ENCODE measurements at regions not wholly inside any gene's neighbourhood (a gene's known extent, or its start where the extent isn't known, plus 50 kb on each side); places are given as distances from the start of the nearest gene placed in this dataset.
A peak's percentile ranks its signal among the peaks of the same experiment; 100 is the strongest.
"Not testable (repeated sequence)": the region's sequence is repeated elsewhere in the genome, so short reads cannot be mapped to it uniquely, and the experiment has no call there.

GRCh38 chr4:78691971-78692821, 84.0 kb upstream of the BMP2K start:
- no peak for DNase-seq (ENCODE audit: low spot score)

- DNase-seq (ENCODE audit: low spot score): no peak
Measured at GRCh38 chr4:78692822-78693170, 83.4 kb upstream of the BMP2K start.

- no peak for DNase-seq (ENCODE audit: low spot score)
Measured at GRCh38 chr4:78693777-78694456, 82.2 kb upstream of the BMP2K start.

- DNase-seq (ENCODE audit: low spot score): no peak
Measured at GRCh38 chr4:78694457-78694787, 81.7 kb upstream of the BMP2K start.

DNA sequence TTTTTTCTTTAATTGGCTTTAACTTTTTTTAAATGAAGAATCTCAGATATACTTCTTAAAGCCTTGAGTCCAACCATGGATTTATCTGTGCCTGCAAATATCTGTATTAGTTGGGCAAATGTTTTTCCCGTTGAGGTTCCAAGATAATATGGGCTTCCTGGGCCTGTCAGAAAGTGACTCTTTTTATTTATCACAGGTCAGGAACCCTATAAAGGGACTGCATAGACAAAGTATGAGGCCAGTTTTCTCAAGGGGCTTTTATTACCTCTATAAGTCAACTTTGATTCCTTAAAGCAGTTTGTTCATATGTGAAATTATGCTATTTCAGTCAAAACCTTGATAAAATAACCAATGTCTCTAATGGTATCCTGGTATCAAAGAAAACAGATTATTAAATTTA, 80.2 kb upstream of the BMP2K start:
- no peak for DNase-seq (ENCODE audit: low spot score)

- DNase-seq (ENCODE audit: low spot score): no peak
Measured at GRCh38 chr4:78703079-78703478, 73.1 kb upstream of the BMP2K start.

DNA sequence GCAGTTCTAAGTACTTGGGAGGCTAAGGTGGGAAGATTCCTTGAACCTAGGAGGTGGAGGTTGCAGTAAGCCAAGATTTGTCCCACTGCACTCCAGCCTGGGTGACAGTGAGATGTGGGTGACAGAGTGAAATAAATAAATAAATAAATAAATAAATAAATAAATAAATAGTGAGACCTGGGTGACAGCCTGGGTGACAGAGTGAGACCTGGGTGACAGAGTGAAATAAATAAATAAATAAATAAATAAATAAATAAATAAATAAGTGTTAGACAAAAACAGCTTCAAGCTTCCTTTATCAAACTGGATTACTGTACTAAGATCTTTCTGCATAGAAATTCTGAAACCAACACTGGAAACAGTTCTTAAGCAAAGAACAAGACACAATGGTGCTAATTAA, 71.8 kb upstream of the BMP2K start:
- DNase-seq (ENCODE audit: low spot score): no peak

DNA sequence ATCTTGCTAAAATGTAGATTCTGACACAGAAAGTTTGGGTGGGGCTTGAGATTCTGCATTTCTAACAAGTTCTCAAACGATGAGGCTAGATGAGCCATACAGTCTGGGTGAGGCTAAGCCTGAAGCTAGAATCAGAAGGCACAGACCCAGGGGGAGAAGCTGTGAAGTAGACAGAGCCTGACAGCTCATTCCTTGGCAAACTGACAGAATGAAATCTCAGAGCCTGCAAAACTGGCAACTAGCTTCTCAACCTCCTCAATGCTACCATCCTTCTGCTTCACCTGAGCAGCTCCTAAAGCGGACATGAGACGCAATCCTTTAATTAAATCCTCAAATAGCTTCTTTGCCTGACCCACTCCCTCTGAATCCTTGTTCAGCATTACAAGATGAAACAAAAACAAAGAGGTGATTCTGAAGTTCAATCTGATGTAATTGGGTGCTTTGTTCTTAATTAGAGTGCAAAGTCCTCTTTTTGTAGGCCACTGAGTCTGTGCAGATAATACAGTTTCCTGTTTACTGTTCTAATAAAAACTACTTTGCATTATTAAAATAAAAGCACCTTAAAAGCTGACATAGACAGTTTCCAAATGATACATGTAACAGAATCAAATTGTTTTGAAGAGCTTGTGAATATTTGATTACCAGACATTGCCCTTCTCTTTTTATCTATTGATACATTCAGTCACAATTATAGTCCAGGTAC, 71.0 kb upstream of the BMP2K start:
- peak; percentile 25 for DNase-seq (ENCODE audit: low spot score)

DNA sequence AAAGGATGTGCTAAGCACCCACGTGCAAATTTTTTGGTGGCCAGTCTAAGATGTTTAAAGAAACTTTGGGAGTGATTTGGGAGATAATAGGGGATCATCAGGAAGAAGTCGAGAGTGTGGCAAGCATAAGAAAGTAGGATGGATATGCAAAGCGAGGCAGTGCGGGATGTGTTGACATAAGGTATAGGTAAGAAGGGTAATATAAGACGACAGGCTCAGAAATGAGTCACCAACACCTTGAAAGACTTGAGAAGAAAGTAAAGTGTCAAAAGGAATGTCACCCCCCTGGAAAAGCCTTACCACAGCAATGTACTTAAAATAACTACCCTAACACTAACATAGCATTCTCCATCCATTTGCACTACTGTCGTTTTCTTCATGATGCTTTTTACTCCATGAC, 69.8 kb upstream of the BMP2K start:
- DNase-seq (ENCODE audit: low spot score): no peak

DNA sequence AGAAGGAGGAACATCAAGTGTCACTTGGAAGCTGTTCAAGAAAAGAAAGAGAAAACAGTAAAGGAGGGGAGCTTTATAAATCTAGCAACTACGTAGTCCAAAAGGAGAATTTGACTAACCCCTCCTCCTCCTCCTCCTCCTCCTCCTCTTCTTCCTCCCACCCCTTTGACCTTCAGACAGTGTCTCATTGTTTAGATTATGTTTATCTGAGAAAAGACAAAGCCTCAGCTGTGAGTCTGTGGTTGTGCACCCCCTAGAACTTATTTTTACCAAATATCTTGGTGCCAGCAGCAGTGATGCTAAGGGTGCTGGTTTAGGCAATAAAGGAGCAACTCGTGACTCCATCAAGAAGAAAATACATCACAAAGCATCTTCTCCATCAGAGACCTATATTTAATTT, 68.9 kb upstream of the BMP2K start:
- no peak for DNase-seq (ENCODE audit: low spot score)

DNA sequence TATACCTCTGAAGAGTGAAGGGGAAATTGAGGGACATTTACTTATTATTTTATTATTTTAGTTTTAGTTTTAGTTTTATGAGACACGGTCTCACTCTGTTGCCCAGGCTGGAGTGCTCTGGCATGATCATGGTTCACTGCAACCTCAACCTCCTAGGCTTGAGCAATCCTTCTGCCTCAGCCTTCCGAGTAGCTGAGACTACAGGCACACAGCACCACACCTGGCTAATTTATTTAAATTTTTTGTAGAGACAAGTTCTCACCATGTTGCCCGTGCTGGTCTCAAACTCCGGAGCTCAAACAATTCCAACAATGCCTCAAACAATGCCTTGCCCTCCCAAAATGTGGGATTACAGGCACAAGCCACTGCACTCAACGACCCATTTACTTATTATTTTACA, 68.4 kb upstream of the BMP2K start:
- no peak for DNase-seq (ENCODE audit: low spot score)

GRCh38 chr4:78710536-78710935, 65.6 kb upstream of the BMP2K start:
- DNase-seq (ENCODE audit: low spot score): peak; percentile 14

GRCh38 chr4:78711676-78712075, 64.5 kb upstream of the BMP2K start:
- no peak for DNase-seq (ENCODE audit: low spot score)

DNA sequence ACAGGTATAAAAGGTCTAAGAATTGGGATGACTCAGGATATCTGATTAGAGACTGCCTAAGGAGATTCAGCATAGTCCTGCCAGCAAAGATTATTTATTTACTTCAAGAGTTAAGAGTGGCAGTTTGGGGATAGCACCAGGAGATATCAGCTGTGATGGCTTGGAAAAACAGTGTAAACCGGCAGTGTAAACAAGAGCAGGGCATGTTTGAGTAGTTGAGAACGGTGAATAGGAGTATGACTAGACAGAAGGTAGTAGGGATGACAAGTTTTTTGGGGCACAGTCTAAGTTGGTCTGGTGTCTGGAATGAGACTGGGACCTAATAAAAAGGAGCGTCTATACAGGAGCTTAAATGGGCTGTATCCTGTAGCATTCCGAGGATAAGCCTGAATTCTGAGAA, 61.6 kb upstream of the BMP2K start:
- DNase-seq (ENCODE audit: low spot score): not testable (repeated sequence)

GRCh38 chr4:78715372-78715771, 60.8 kb upstream of the BMP2K start:
- DNase-seq (ENCODE audit: low spot score): not testable (repeated sequence)

- DNase-seq (ENCODE audit: low spot score): not testable (repeated sequence)
Measured at GRCh38 chr4:78717712-78718111, 58.4 kb upstream of the BMP2K start.

- DNase-seq (ENCODE audit: low spot score): no peak
Measured at GRCh38 chr4:78720204-78720603, 55.9 kb upstream of the BMP2K start.

DNA sequence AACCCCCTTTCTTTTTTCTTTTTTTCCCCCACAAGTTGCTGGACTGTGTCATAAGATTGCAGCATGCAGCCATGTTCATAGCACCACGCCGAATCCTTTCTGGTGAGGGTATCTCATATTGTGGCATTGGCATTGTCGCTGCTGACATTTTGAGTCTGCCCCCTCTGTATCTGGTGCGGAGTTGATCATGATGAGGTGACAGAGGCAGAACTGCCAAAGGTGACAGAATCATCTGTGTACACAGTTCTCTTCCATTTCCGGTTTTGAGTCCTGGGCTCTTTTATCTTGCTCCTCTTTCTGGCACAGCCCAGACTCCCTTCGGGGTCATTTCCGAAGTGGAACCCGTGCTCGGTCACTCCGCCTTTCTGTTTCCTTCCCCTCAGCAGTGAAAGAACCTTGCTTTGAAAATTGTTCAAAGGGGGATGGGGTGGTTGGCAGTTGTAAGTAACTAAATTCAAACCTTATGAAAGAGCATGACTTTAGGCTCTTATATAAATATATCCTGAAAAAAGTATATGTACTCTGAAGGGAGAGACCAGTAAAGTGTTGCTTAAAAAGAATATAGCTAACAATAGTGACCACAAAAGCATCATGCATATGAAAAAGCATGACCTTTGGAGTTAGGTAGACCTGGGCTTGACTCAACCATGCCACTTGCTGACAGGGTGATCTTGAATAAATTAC, 55.0 kb upstream of the BMP2K start:
- no peak for DNase-seq (ENCODE audit: low spot score)

- DNase-seq (ENCODE audit: low spot score): no peak
Measured at GRCh38 chr4:78721747-78722146, 54.4 kb upstream of the BMP2K start.

- no peak for DNase-seq (ENCODE audit: low spot score)
Measured at GRCh38 chr4:78722320-78722719, 53.8 kb upstream of the BMP2K start.

DNA sequence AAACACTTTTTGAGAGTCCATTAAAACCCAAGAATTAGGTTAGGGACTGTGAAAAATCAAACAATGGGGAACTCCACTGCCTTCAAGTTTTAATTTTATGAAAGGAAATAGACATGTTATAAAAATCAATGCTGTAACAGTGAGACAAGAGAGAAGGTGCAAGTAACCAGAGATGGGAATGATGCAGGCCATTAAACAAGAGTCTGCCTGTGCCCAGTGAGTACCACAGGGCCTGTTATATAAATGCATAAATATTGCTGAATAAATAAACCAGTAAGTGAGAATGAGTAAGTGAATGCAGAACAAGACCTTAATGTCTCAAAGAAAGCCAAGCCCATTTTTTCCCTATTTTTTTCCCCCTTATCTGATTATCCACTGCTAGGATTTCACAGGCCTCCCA, 53.3 kb upstream of the BMP2K start:
- DNase-seq (ENCODE audit: low spot score): no peak
